ENCODE measurements at regions not wholly inside any gene's neighbourhood (a gene's known extent, or its start where the extent isn't known, plus 50 kb on each side); places are given as distances from the start of the nearest gene placed in this dataset.
A peak's percentile ranks its signal among the peaks of the same experiment; 100 is the strongest.

- TF ChIP-seq NFE2L1 (CRISPR knock-in tag; IDR thresholded peaks at IDR 0.05) = no peak
- no peak for TF ChIP-seq TP53 (CRISPR knock-in tag; IDR thresholded peaks at IDR 0.05)
- no peaks in the 10 kb centered on the region for H3K36me3 Mint-ChIP-seq
- no peak overlapping the region for H3K27ac Mint-ChIP-seq
- H3K4me3 Mint-ChIP-seq = no peak overlapping the region
- H3K9me3 Mint-ChIP-seq = no peaks in the 10 kb centered on the region; the same call in 1 of the 2 replicates
- no peaks in the 10 kb centered on the region; the same call in 1 of the 2 replicates for H3K27me3 Mint-ChIP-seq (ENCODE audit: low read depth)
- POLR2A ChIA-PET = no interaction called here
- no peaks in the 10 kb centered on the region for H3K4me1 Mint-ChIP-seq
- ATAC-seq (peak; percentile 89), DNase-seq (ENCODE audit: low spot score) (no peak)
- CTCF ChIA-PET = interaction anchor here (0.6 to 2.5 kb wide), 18 partner anchors 9 to 907 kb away, joined by 3 to 25 read pairs (median 5); partner anchors contain the start of gene CHD9
Measured at GRCh38 chr16:52976539-52977167, 76.0 kb downstream of the CHD9NB start.

GRCh38 chr16:52967744-52968143 is 85.0 kb downstream of the CHD9NB start:
- Mint-ChIP-seq H3K36me3 (no peaks in the 10 kb centered on the region), H3K27ac (no peak overlapping the region), H3K4me1 (peaks cover 14% of the 10 kb centered on the region), H3K4me3 (no peak overlapping the region), H3K27me3 (ENCODE audit: low read depth) (no peaks in the 10 kb centered on the region; the same call in none of the 2 replicates), H3K9me3 (no peaks in the 10 kb centered on the region; the same call in 1 of the 2 replicates)
- TF ChIP-seq CDX4 (CRISPR knock-in tag; IDR thresholded peaks at IDR 0.05; ENCODE audit: borderline replicate concordance) = no peak
- no peak for TF ChIP-seq PRRX2 (CRISPR knock-in tag; IDR thresholded peaks at IDR 0.05)
- no peak for TF ChIP-seq ZNF512 (CRISPR knock-in tag; IDR thresholded peaks at IDR 0.05; ENCODE audit: borderline replicate concordance)
- TF ChIP-seq ZMAT4 (CRISPR knock-in tag; IDR thresholded peaks at IDR 0.05) = no peak
- TF ChIP-seq SOX15 (CRISPR knock-in tag; IDR thresholded peaks at IDR 0.05) = no peak
- TF ChIP-seq ATF2 (CRISPR knock-in tag; IDR thresholded peaks at IDR 0.05; ENCODE audit: borderline replicate concordance, low read depth) = no peak
- no peak for TF ChIP-seq NR3C1 (CRISPR knock-in tag; conservative IDR thresholded peaks at IDR 0.05; ENCODE audit: low read depth)
- TF ChIP-seq ZNF138 (CRISPR knock-in tag; conservative IDR thresholded peaks at IDR 0.05) = no peak
- TF ChIP-seq TP53 (CRISPR knock-in tag; IDR thresholded peaks at IDR 0.05) = no peak
- TF ChIP-seq AFF4 (CRISPR knock-in tag; IDR thresholded peaks at IDR 0.05; ENCODE audit: borderline replicate concordance) = no peak
- TF ChIP-seq ERG (CRISPR knock-in tag; IDR thresholded peaks at IDR 0.05) = no peak
- no peak for TF ChIP-seq FOXP4 (CRISPR knock-in tag; IDR thresholded peaks at IDR 0.05)
- TF ChIP-seq ZBTB43 (CRISPR knock-in tag; IDR thresholded peaks at IDR 0.05) = no peak
- no peak for TF ChIP-seq CREB1 (CRISPR knock-in tag; IDR thresholded peaks at IDR 0.05)
- CTCF ChIA-PET = interaction anchor here (0.6 to 3.8 kb wide), 3 partner anchors 53 to 74 kb away, joined by 3 to 11 read pairs (median 3); no protein-coding TSS in a partner anchor
- no peak for ATAC-seq
- POLR2A ChIA-PET = no interaction called here
- no peak for DNase-seq (ENCODE audit: low spot score)

Measured in WTC11 (cell line).